ENCODE measurements at regions not wholly inside any gene's neighbourhood (a gene's known extent, or its start where the extent isn't known, plus 50 kb on each side); places are given as distances from the start of the nearest gene placed in this dataset.

DNA sequence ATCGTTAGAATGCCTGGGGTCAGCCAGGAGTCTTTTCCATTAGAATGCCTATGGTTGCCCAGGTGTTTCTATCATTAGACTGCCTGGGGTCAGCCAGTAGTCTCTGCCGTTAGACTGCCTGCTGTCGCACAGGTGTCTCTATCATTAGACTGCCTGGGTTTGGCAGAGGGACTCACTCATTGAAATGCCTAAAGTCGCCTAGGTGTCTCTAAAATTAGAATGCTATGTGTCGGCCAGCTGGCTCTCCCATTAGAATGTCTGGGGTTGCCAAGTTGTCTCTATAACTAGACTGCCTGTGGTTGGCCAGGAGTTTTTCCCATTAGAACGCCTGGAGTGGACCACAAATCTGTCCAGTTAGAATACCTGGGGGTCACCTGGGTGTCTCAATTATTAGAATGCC, 2266.5 kb downstream of the TP53TG3F start:
- Histone ChIP-seq H3K4me1 (ENCODE audit: insufficient read depth, low read length) (no peaks in the 10 kb centered on the region), H3K9ac (ENCODE audit: low read length) (no peak overlapping the region), H2AFZ (ENCODE audit: low read depth, low read length) (no peak overlapping the region), H4K20me1 (ENCODE audit: insufficient read depth, low read length) (no peaks in the 10 kb centered on the region), H3K4me3 (ENCODE audit: insufficient read depth, low read depth, low read length) (no peak overlapping the region), H3K9me3 (ENCODE audit: insufficient read depth, low read depth, low read length) (peaks cover 4% of the 10 kb centered on the region), H3K79me2 (ENCODE audit: insufficient read depth, low read length) (no peaks in the 10 kb centered on the region), H3K4me2 (ENCODE audit: low read length) (no peak overlapping the region), H3K27ac (ENCODE audit: low read depth, low read length) (no peak overlapping the region), H3K36me3 (ENCODE audit: insufficient read depth, low read length) (no peaks in the 10 kb centered on the region), H3K27me3 (ENCODE audit: insufficient read depth, low read length) (no peaks in the 10 kb centered on the region)
- Mint-ChIP-seq H3K27me3 (ENCODE audit: low read depth, unreplicated experiment) (no peaks in the 10 kb centered on the region), H3K4me3 (ENCODE audit: unreplicated experiment) (no peak overlapping the region), H3K36me3 (ENCODE audit: low read depth, unreplicated experiment) (no peaks in the 10 kb centered on the region), H3K9me3 (ENCODE audit: unreplicated experiment) (peaks cover 34% of the 10 kb centered on the region), H3K27ac (ENCODE audit: unreplicated experiment) (no peak overlapping the region), H3K4me1 (ENCODE audit: low read depth, unreplicated experiment) (no peaks in the 10 kb centered on the region)
- DNase-seq (ENCODE audit: low read depth), result no peak
- no peak for FAIRE-seq
- TF ChIP-seq CTCF (IDR thresholded peaks at IDR 0.05; ENCODE audit: insufficient read depth, low read depth, low read length) (no peak), EZH2 (IDR thresholded peaks at IDR 0.05; ENCODE audit: insufficient read depth, low read length) (no peak)

DNA sequence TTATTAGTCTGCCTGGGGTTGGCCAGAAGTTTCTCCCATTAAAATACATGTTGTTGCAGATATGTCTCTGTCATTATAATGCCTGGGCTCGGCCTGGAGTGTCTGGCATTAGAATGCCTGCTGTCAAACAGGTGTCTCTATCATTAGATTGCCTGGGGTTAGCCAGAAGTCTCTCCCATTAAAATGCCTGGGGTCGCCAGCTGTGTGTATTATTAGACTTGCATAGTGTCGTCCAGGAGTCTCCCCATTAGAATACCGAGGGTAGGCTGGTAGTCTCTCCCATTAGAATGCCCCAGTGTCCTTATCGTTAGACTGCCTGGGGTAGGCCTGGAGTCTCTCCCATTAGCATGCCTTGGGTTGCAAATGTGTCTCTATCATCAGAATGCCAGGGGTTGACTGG, 2270.8 kb downstream of the TP53TG3F start:
- Histone ChIP-seq H4K20me1 (ENCODE audit: insufficient read depth, low read length) (no peaks in the 10 kb centered on the region), H3K36me3 (ENCODE audit: insufficient read depth, low read length) (no peaks in the 10 kb centered on the region), H3K4me3 (ENCODE audit: insufficient read depth, low read depth, low read length) (no peak overlapping the region), H3K9ac (ENCODE audit: low read length) (no peak overlapping the region), H3K27me3 (ENCODE audit: insufficient read depth, low read length) (no peaks in the 10 kb centered on the region), H3K4me2 (ENCODE audit: low read length) (no peak overlapping the region), H3K4me1 (ENCODE audit: insufficient read depth, low read length) (no peaks in the 10 kb centered on the region), H3K27ac (ENCODE audit: low read depth, low read length) (no peak overlapping the region), H3K79me2 (ENCODE audit: insufficient read depth, low read length) (no peaks in the 10 kb centered on the region), H2AFZ (ENCODE audit: low read depth, low read length) (no peak overlapping the region), H3K9me3 (ENCODE audit: insufficient read depth, low read depth, low read length) (no peaks in the 10 kb centered on the region)
- Mint-ChIP-seq H3K27me3 (ENCODE audit: low read depth, unreplicated experiment) (no peaks in the 10 kb centered on the region), H3K9me3 (ENCODE audit: unreplicated experiment) (peaks cover 25% of the 10 kb centered on the region), H3K4me1 (ENCODE audit: low read depth, unreplicated experiment) (no peaks in the 10 kb centered on the region), H3K4me3 (ENCODE audit: unreplicated experiment) (no peak overlapping the region), H3K27ac (ENCODE audit: unreplicated experiment) (no peak overlapping the region), H3K36me3 (ENCODE audit: low read depth, unreplicated experiment) (no peaks in the 10 kb centered on the region)
- DNase-seq (ENCODE audit: low read depth) (no peak), FAIRE-seq (no peak)
- TF ChIP-seq CTCF (IDR thresholded peaks at IDR 0.05; ENCODE audit: insufficient read depth, low read depth, low read length), result no peak
- TF ChIP-seq EZH2 (IDR thresholded peaks at IDR 0.05; ENCODE audit: insufficient read depth, low read length), result no peak

DNA sequence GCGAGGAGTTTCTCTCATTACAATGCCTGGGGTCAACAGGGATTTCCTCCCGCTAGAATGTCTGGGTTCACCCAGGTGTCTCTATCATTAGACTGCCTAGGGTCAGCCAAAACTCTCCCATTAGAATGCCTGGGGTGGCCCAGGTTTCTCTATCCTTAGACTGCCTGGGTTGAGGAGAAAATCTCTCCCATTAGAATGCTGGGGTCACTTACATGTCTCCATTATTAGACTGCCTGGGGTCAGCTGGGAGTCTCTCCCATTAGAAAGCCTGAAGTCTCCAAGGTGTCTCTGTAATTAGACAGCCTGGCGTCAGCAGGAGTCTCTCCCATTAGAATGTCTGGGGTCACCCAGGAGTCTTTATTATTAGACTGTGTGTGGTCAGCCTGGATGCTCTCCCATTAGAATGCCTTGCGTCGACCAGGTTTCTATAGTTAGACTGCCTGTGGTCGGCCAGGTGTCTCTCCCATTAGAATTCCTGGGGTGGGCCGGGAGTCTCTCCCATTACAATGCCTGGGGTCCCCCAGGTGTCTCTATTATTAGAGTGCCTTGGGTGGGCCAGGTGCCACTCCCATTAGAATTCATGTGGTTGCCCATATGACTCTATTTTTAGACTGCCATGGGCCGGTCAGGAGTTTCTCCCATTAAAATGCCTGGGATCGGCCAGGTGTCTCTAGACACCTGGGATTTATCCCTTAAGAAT, 2272.1 kb downstream of the TP53TG3F start:
- H3K36me3 ChIP-seq (ENCODE audit: insufficient read depth, low read length), result no peaks in the 10 kb centered on the region
- no peaks in the 10 kb centered on the region for H4K20me1 ChIP-seq (ENCODE audit: insufficient read depth, low read length)
- no peaks in the 10 kb centered on the region for H3K79me2 ChIP-seq (ENCODE audit: insufficient read depth, low read length)
- no peak overlapping the region for H3K4me2 ChIP-seq (ENCODE audit: low read length)
- TF ChIP-seq CTCF (IDR thresholded peaks at IDR 0.05; ENCODE audit: insufficient read depth, low read depth, low read length) (no peak), EZH2 (IDR thresholded peaks at IDR 0.05; ENCODE audit: insufficient read depth, low read length) (no peak)
- H3K4me3 ChIP-seq (ENCODE audit: insufficient read depth, low read depth, low read length), result no peak overlapping the region
- Mint-ChIP-seq H3K4me1 (ENCODE audit: low read depth, unreplicated experiment) (no peaks in the 10 kb centered on the region), H3K27me3 (ENCODE audit: low read depth, unreplicated experiment) (no peaks in the 10 kb centered on the region), H3K9me3 (ENCODE audit: unreplicated experiment) (peaks cover 20% of the 10 kb centered on the region), H3K27ac (ENCODE audit: unreplicated experiment) (no peak overlapping the region), H3K36me3 (ENCODE audit: low read depth, unreplicated experiment) (no peaks in the 10 kb centered on the region), H3K4me3 (ENCODE audit: unreplicated experiment) (no peak overlapping the region)
- no peaks in the 10 kb centered on the region for H3K4me1 ChIP-seq (ENCODE audit: insufficient read depth, low read length)
- H3K9ac ChIP-seq (ENCODE audit: low read length), result no peak overlapping the region
- H3K27ac ChIP-seq (ENCODE audit: low read depth, low read length), result no peak overlapping the region
- no peaks in the 10 kb centered on the region for H3K9me3 ChIP-seq (ENCODE audit: insufficient read depth, low read depth, low read length)
- no peak overlapping the region for H2AFZ ChIP-seq (ENCODE audit: low read depth, low read length)
- no peak for DNase-seq (ENCODE audit: low read depth)
- no peaks in the 10 kb centered on the region for H3K27me3 ChIP-seq (ENCODE audit: insufficient read depth, low read length)
- FAIRE-seq, result no peak

Data from astrocyte (in vitro differentiated cells and primary cell).